Uterus (tissue), 3 donors: ENCODE measurements at regions not wholly inside any gene's neighbourhood (a gene's known extent, or its start where the extent isn't known, plus 50 kb on each side); places are given as distances from the start of the nearest gene placed in this dataset.
A peak's percentile ranks its signal among the peaks of the same experiment; 100 is the strongest.

Experiments used
- DNase-seq, 2 donors: peaks; one replicate each; pipeline ENCODE4 v3.0.0-alpha.2; 2019 to 2020
- H3K27ac ChIP-seq, 2 donors: fragments of 200-600 bp; sonication (generic); 1 replicate in 1 of 2; 2 replicates in 1 of 2; pipeline ENCODE4 v1.5.1; 2016 to 2018
- H3K27me3 ChIP-seq, 2 donors: fragments of 200-600 bp; sonication (generic); one replicate each; pipeline ENCODE4 v1.5.1; 2018 to 2019; ENCODE audit warnings: control low read depth in 1 of 2
- H3K36me3 ChIP-seq, 2 donors: fragments of 200-600 bp; sonication (generic); one replicate each; pipeline ENCODE4 v1.5.1; 2019; ENCODE audit warnings: control low read depth in 1 of 2
- H3K4me1 ChIP-seq, 2 donors: fragments of 200-600 bp; sonication (generic); one replicate each; pipeline ENCODE4 v1.5.1; 2018 to 2019; ENCODE audit warnings: control low read depth in 1 of 2
- H3K4me3 ChIP-seq, 2 donors: fragments of 200-600 bp; sonication (generic); 1 replicate in 1 of 2; 2 replicates in 1 of 2; pipeline ENCODE4 v1.5.1; 2018 to 2019; ENCODE audit warnings: mild to moderate bottlenecking in 1 of 2
- H3K9me3 ChIP-seq, 2 donors: fragments of 200-600 bp; sonication (generic); one replicate each; pipeline ENCODE4 v1.5.1; 2019; ENCODE audit warnings: control low read depth in 1 of 2
- POLR2A ChIP-seq, 2 donors: fragments of 450-650 bp; IDR thresholded peaks; one replicate each; pipeline ENCODE4 v1.6.1; 2016; ENCODE audit warnings: antibody characterized with exemption in 2 of 2, mild to moderate bottlenecking in 1 of 2, moderate library complexity in 1 of 2
- intact Hi-C: fragments of 100-400 bp; cut with DNase I; formaldehyde crosslinking; loops from one replicate; pipeline ENCODE4 v1.15.1; 2023; ENCODE audit warnings: low total_unique reads
- TF ChIP-seq, protein P1 (sequence below), 4 experiments: fragments of 200-600 bp in 2 of 4; fragments of 450-650 bp in 2 of 4; sonication (generic) in 2 of 4; IDR thresholded peaks; one replicate each; pipeline ENCODE4 v1.5.1; 2016 to 2019; ENCODE audit warnings: antibody characterized with exemption in 4 of 4, mild to moderate bottlenecking in 2 of 4, moderate library complexity in 1 of 4
- donor health status: DM: yes; HTN: yes; CAD: no.

DNA sequence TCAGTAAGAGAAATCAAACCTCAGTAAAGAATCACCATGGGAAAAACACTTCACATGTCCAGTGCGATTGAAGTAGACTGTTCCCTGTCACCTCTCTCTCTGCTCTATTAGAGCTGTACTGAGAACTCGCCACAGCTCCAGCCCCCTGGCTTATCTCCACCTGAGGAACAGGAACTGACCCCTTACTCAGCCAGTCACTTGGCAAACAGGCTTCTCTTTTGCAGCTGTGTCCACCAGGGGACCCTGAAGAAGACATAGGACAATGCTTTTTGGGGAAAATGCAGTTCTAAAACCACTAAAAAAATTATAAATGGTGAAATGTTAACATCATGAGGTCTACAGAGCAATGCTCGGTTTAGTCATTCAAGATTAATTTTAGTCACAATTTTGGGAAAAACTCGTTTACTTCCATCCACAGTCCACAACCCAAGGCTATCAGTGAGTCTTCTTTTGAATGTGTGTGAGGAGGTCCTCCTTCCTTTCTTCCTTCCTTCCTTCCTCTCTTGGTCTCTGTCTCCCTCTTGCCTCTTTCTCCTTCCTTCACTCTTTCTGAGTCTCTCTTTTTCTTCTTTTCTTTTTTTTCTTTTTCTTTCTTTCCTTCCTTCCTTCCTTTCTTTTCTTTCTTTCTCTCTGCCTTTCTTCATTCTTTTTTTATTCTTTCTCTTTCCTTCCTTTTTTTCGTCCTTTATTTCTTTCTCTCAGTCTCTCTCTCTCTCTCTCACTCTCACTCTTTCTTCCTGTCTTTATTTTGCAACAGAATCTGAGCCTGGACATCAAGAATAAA, 1189.5 kb upstream of the TMEM132C start:
- DNase-seq = no peak
- H3K27me3 ChIP-seq = no peaks in the 10 kb centered on the region
- H3K36me3 ChIP-seq = no peaks in the 10 kb centered on the region
- TF ChIP-seq, protein P1, sequence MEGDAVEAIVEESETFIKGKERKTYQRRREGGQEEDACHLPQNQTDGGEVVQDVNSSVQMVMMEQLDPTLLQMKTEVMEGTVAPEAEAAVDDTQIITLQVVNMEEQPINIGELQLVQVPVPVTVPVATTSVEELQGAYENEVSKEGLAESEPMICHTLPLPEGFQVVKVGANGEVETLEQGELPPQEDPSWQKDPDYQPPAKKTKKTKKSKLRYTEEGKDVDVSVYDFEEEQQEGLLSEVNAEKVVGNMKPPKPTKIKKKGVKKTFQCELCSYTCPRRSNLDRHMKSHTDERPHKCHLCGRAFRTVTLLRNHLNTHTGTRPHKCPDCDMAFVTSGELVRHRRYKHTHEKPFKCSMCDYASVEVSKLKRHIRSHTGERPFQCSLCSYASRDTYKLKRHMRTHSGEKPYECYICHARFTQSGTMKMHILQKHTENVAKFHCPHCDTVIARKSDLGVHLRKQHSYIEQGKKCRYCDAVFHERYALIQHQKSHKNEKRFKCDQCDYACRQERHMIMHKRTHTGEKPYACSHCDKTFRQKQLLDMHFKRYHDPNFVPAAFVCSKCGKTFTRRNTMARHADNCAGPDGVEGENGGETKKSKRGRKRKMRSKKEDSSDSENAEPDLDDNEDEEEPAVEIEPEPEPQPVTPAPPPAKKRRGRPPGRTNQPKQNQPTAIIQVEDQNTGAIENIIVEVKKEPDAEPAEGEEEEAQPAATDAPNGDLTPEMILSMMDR (IDR thresholded peaks at IDR 0.05) = no peak
- TF ChIP-seq POLR2A (IDR thresholded peaks at IDR 0.05) = no peak
- no peak overlapping the region for H3K27ac ChIP-seq
- H3K9me3 ChIP-seq = no peaks in the 10 kb centered on the region
- no peaks in the 10 kb centered on the region for H3K4me1 ChIP-seq
- intact Hi-C loops = no loop called here
- no peak overlapping the region for H3K4me3 ChIP-seq

DNA sequence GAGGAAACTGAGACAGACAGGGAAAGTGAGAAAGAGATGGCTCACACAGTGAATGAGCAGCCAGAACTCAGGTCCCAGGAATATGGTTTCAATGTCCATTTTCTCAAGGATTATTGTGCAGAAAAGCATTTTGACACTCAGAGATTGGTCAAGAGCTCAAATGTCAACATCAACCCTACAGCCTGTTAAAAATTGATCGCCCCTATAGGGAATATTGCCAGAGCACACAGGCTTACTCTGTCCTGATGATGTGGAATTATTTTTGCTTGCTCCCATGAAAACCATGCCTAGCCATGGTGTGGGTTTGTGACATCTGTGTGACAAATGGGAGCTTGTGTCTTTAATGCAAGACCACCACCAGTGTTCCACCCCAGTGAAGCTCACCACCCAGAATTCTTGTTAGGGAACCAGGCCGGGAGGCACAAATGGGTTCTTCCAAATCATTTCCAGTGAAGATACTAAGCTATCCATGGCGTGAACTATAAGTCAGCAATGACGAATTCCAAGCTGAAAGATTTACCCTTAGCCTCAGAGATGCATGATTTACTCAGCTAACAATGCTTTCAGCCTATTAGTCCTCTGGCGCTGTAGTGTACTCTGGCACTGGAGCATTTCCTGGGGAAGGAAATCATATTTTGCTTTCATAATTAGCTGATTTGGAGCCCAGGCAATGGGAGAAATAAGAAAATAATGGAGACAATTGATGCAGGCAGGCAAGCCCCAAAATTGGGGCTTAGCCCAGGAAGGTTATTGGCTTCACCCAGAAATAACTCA, 1188.2 kb upstream of the TMEM132C start:
- no peak overlapping the region for H3K27ac ChIP-seq
- H3K4me1 ChIP-seq = no peaks in the 10 kb centered on the region
- H3K4me3 ChIP-seq = no peak overlapping the region
- intact Hi-C loops = no loop called here
- H3K9me3 ChIP-seq = no peaks in the 10 kb centered on the region
- H3K27me3 ChIP-seq = no peaks in the 10 kb centered on the region
- DNase-seq = no peak
- TF ChIP-seq, protein P1 (IDR thresholded peaks at IDR 0.05) = no peak
- TF ChIP-seq POLR2A (IDR thresholded peaks at IDR 0.05) = no peak
- no peaks in the 10 kb centered on the region for H3K36me3 ChIP-seq

DNA sequence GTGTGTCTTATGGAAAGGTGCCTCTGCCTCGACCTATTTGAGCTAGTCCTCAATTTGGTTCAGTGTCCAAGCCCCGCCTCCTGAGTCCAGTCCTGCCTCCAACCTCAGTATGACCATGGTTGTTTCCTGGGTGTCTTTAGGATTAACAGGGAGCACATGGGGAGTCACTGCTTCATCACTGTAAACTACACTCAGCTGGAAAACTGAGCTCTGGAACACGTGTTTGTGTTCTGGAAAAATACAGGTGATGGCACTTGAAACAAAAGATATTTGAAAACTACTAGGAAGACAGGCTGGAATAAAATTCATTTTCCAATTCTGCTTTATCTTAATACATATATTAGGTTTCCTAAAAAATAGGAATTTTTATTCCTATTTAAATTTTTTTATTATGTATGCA, 1187.3 kb upstream of the TMEM132C start:
- no peak for TF ChIP-seq POLR2A (IDR thresholded peaks at IDR 0.05)
- no peak for DNase-seq
- Histone ChIP-seq H3K36me3 (no peaks in the 10 kb centered on the region), H3K4me3 (no peak overlapping the region), H3K9me3 (no peaks in the 10 kb centered on the region), H3K4me1 (no peaks in the 10 kb centered on the region), H3K27ac (no peak overlapping the region), H3K27me3 (no peaks in the 10 kb centered on the region)
- intact Hi-C loops = no loop called here

DNA sequence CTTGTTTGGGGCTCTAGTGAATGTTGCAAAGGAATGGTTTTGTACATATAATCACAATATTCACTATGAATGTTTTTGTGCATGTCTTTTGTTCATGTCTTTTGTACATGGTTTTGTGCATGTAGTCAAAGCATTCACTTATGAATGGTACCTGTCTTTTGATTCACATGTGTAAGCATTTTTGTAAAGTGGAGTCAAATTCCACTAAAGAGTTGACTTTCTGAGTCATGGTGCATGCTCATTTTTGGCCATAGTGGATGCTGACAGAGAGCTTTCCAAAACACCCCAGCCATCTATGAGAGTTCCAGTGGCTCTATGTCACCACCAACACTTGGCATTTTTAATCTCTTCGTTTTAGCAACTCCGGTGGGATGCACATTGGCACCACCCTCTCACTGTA, 1185.9 kb upstream of the TMEM132C start:
- Histone ChIP-seq H3K9me3 (no peaks in the 10 kb centered on the region), H3K27ac (no peak overlapping the region), H3K36me3 (no peaks in the 10 kb centered on the region), H3K4me3 (no peak overlapping the region), H3K4me1 (no peaks in the 10 kb centered on the region), H3K27me3 (no peaks in the 10 kb centered on the region)
- intact Hi-C loops = no loop called here
- DNase-seq = no peak
- TF ChIP-seq POLR2A (IDR thresholded peaks at IDR 0.05) = no peak
- TF ChIP-seq, protein P1 (IDR thresholded peaks at IDR 0.05) = no peak

DNA sequence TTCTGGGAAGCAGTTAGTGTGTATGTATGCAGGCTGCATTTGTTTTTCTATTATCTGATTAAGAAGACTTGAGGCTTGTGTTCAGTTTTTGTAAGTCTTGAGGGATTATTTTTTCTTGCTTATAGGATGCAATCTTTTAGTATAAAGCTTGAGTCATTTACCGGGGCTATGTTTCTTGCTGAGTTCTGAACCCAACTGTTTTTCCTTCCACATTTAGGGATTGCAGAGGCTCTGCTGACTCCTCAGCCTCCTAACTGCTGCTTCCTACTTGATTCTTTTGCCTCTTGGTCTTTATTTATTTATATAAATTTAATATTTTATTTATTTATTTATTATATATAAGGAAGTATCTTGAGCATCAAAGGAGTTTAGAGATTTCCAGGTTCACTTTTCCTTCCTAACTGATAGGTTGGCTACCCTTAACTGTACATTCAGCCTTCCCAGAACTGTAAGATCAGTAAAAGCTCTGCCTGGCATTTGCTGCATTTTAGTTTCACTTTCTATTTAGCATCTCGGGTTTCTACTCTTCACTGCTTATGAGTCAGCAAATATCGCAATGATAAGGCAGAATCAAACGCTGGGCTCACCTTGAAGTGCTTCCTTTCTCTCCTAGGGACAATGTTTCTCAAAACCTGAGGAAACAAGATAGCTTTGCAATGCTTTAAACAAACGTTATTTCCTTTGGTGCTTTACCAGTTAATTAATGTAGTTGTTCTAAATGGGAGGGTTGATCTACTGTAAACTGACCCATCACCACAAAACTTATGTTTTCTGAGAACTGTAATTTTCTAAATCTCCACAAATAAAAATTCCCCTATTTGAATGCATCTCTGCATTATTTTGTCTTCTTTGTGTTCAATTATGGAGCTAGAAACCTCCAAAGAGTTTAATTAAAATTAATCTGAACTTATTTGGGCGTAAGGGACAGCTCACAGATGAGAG, 1183.7 kb upstream of the TMEM132C start:
- DNase-seq = peak in 1 of 2 donors; percentile 14
- Histone ChIP-seq H3K9me3 (no peaks in the 10 kb centered on the region), H3K4me1 (no peaks in the 10 kb centered on the region), H3K4me3 (peak overlapping the region; percentile 28 to 46), H3K27ac (peak overlapping the region in 1 of 2 donors; percentile 50), H3K27me3 (no peaks in the 10 kb centered on the region), H3K36me3 (no peaks in the 10 kb centered on the region)
- TF ChIP-seq, protein P1 (IDR thresholded peaks at IDR 0.05) = no peak
- no peak for TF ChIP-seq POLR2A (IDR thresholded peaks at IDR 0.05)
- intact Hi-C loops = no loop called here
